ENCODE measurements at regions not wholly inside any gene's neighbourhood (a gene's known extent, or its start where the extent isn't known, plus 50 kb on each side); places are given as distances from the start of the nearest gene placed in this dataset.

DNA sequence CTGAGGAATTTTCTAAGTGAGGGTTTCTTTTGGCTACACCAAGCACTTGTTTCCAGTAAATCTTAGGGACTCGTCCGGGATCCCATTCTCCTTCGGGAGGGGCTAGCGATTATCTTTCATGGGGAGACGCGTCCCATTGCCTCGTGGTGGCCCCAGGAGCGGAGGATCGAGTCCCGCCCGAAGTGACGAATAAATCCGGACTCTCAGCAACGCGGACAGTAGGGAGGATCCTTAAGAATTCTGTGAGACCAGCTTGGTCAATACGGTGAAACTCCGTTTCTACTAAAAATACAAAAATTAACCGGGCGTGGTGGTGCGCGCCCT, 69.1 kb upstream of the PRSS16 start (continued):
- TF ChIP-seq, protein P1, sequence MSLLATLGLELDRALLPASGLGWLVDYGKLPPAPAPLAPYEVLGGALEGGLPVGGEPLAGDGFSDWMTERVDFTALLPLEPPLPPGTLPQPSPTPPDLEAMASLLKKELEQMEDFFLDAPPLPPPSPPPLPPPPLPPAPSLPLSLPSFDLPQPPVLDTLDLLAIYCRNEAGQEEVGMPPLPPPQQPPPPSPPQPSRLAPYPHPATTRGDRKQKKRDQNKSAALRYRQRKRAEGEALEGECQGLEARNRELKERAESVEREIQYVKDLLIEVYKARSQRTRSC (CRISPR knock-in tag; IDR thresholded peaks at IDR 0.05; ENCODE audit: low read depth): no peak
- TF ChIP-seq, protein P2, sequence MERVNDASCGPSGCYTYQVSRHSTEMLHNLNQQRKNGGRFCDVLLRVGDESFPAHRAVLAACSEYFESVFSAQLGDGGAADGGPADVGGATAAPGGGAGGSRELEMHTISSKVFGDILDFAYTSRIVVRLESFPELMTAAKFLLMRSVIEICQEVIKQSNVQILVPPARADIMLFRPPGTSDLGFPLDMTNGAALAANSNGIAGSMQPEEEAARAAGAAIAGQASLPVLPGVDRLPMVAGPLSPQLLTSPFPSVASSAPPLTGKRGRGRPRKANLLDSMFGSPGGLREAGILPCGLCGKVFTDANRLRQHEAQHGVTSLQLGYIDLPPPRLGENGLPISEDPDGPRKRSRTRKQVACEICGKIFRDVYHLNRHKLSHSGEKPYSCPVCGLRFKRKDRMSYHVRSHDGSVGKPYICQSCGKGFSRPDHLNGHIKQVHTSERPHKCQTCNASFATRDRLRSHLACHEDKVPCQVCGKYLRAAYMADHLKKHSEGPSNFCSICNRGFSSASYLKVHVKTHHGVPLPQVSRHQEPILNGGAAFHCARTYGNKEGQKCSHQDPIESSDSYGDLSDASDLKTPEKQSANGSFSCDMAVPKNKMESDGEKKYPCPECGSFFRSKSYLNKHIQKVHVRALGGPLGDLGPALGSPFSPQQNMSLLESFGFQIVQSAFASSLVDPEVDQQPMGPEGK (CRISPR knock-in tag; IDR thresholded peaks at IDR 0.05): peak; percentile 76
- TF ChIP-seq SRSF1 (optimal IDR thresholded peaks at IDR 0.05; ENCODE audit: low read depth, low read length): peak; percentile 21
- no peak for TF ChIP-seq SOX5 (CRISPR knock-in tag; IDR thresholded peaks at IDR 0.05; ENCODE audit: borderline replicate concordance)

DNA sequence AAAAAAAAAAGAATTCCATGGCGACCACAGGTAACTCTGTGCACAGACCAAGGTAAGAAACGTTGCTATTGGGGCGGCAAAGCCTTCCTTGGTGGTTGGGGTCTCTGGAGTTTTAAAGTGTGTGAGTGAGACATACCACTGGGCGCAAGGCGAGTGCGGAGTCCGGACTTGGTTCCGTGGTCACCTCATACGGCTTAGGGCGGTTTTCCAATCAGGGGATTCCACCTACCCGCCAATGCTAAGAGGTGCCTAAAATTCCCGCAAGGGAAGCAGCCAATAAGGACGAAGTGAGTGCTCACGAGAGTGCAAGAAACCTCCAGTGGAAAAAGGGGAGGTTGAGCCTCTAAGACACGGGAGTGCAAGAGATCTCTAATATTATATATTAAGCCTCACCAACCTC, 68.6 kb upstream of the PRSS16 start:
- Histone ChIP-seq H3K27ac (ENCODE audit: extremely low read length, insufficient read depth, low read length) (no peak overlapping the region), H3K4me1 (ENCODE audit: insufficient read depth, low read length) (peaks cover 13% of the 10 kb centered on the region), H3K4me3 (replicated peaks in 1 of 3; ENCODE audit: insufficient read depth in 1 of 3, low read depth in 2 of 3, low read length in 3 of 3) (no peak overlapping the region), H3K79me2 (ENCODE audit: insufficient read depth, low read length) (no peaks in the 10 kb centered on the region), H2AFZ (ENCODE audit: low read length) (no peak overlapping the region), H3K36me3 (replicated peaks in 1 of 2; ENCODE audit: control insufficient read depth in 1 of 2, insufficient read depth in 2 of 2, low read length in 2 of 2) (no peaks in the 10 kb centered on the region), H3K9ac (ENCODE audit: insufficient read depth, low read depth, low read length) (no peak overlapping the region), H3K9me3 (ENCODE audit: low read length) (no peaks in the 10 kb centered on the region), H4K20me1 (ENCODE audit: insufficient read depth, low read length) (no peaks in the 10 kb centered on the region), H3K27me3 (ENCODE audit: control insufficient read depth in 1 of 2, insufficient read depth in 2 of 2, low read length in 2 of 2) (peaks cover 0 to 22% of the 10 kb centered on the region in 2 experiments; a peak in 2 of 5 replicates), H3K4me2 (ENCODE audit: low read depth, low read length) (no peak overlapping the region)
- FAIRE-seq: no peak
- ATAC-seq: no peak
- TF ChIP-seq CHCHD3 (CRISPR knock-in tag; IDR thresholded peaks at IDR 0.05): 0 out of 2 replicates have a peak, but pooled peaks have one; percentile 21
- no peak for TF ChIP-seq ZNF674 (CRISPR knock-in tag; IDR thresholded peaks at IDR 0.05; ENCODE audit: low read depth)
- no peak for DNase-seq (ENCODE audit: low spot score)
- in situ Hi-C loops (cut with HindIII; ENCODE audit: extremely low pct_ligation_motif_present, low pct_unique_long_range_greater_than_20kb) (loop anchor here (10.0 kb wide), 2 partner anchors 326 to 726 kb away; no protein-coding TSS in a partner anchor), intact Hi-C loops (cut with micrococcal nuclease; ENCODE audit: unreplicated experiment) (loop anchor here (2.0 to 5.0 kb wide), 3 partner anchors 52 to 902 kb away; partner anchors contain the start of gene ZNF165)
- ChIA-PET POLR2A (no interaction called here), CTCF (ENCODE audit: low intra/inter-chr PET ratio, low total read pairs) (no interaction called here)
- BruUV-seq (replicated peaks): no TSS peak
- WGBS (ENCODE audit: low lambda C conversion rate): 93% methylated on average over 15 of the region's 15 CpGs

Data from HepG2 (cell line).